ENCODE measurements at regions not wholly inside any gene's neighbourhood (a gene's known extent, or its start where the extent isn't known, plus 50 kb on each side); places are given as distances from the start of the nearest gene placed in this dataset.

DNA sequence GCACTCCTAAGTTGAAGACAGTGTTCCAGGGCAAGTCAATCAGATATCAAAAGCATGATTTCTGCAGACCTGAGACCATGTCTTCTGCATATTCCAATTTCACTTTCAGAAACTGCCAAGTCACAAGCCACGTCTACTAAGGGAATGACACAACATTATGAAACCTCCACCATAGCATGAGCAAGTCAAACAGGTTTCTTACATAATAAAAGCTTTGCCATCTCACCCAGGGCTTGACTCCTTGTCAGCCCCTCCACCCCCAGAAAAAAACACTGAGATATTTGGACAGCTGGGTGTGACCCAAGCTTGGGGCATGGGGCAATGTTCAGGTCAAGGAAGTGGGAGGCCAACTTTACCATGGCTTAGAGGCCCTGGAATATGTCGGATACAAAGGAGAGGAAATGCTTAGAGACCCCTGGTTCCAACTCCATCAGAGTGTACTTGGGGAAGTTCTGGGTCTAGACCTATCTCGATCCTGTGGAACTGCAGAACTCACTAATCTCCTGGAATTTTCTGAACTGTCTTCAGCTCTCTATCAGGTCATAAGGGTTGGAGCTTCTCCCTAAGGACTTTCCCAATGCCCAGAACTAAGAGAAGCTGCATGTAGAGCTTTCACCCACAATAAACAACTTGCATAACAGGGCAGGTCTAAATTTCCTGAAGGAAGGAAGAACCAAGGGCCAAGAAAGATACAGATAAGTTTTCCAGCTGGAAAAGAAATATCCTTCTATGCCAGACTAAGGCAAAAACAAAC is 80.6 kb upstream of the NAMPT start:
- no peak for TF ChIP-seq CTCF (IDR thresholded peaks at IDR 0.05)
- no peak for TF ChIP-seq ZFX (IDR thresholded peaks at IDR 0.05; ENCODE audit: borderline replicate concordance)

All from 22Rv1 (cell line).